OCI-LY7 (cell line): ENCODE measurements at regions not wholly inside any gene's neighbourhood (a gene's known extent, or its start where the extent isn't known, plus 50 kb on each side); places are given as distances from the start of the nearest gene placed in this dataset.

Source experiments
- CTCF ChIP-seq: fragments of 200-600 bp; sonication (generic); conservative IDR thresholded peaks from 2 replicates; pipeline ENCODE4 v1.5.1; 2014; ENCODE audit warnings: mild to moderate bottlenecking, antibody characterized with exemption, low read length, moderate library complexity, mixed read lengths
- EZH2phosphoT487 ChIP-seq: fragments of 200-600 bp; sonication (generic); IDR thresholded peaks from 2 replicates; pipeline ENCODE4 v1.6.1; 2018; ENCODE audit warnings: low read depth, borderline replicate concordance, mild to moderate bottlenecking, mixed run types, antibody characterized with exemption, low read length, moderate library complexity, mixed read lengths

DNA sequence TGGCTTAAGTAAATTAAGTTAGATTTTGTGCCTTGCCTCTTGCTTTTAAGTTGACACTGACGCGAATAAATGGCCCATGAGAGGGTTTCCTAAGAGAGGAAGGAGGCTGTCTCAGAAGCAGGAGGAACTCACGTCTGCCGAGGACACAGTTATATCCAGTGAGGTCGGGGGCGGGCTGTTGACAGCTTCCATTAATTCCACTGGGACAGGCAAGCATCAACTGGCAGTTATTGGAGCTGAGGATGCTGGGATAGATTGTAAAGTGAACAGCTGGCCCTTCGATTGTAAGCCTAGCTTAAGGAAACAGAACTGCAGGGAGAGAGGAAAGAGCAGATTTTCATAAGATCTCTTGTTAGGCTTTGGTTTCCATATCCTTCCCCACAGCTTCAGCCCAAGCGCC lies 399.2 kb downstream of the IPO8 start:
- no peak for TF ChIP-seq CTCF
- no peak for TF ChIP-seq EZH2phosphoT487
